ENCODE measurements at regions not wholly inside any gene's neighbourhood (a gene's known extent, or its start where the extent isn't known, plus 50 kb on each side); places are given as distances from the start of the nearest gene placed in this dataset.

- CTCF ChIA-PET, result no interaction called here
Observed at GRCh38 chr13:39811696-39812095, 156.2 kb downstream of the COG6 start.

GRCh38 chr13:39815345-39816111 is 160.1 kb downstream of the COG6 start:
- ChIA-PET POLR2A (no interaction called here), CTCF (no interaction called here)
- Mint-ChIP-seq H3K27me3 (no peaks in the 10 kb centered on the region), H3K27ac (no peak overlapping the region), H3K4me3 (no peak overlapping the region), H3K4me1 (ENCODE audit: low read depth) (no peaks in the 10 kb centered on the region), H3K36me3 (ENCODE audit: low read depth) (no peaks in the 10 kb centered on the region), H3K9me3 (no peaks in the 10 kb centered on the region)
- Histone ChIP-seq H3K9me3 (ENCODE audit: control insufficient read depth in 1 of 2, insufficient read depth in 1 of 2, low read length in 2 of 2) (no peaks in the 10 kb centered on the region), H3K27ac (ENCODE audit: low read depth in 1 of 2, low read length in 2 of 2) (no peak overlapping the region), H3K4me1 (ENCODE audit: insufficient read depth, low read length) (no peaks in the 10 kb centered on the region), H3K36me3 (ENCODE audit: insufficient read depth, low read length) (no peaks in the 10 kb centered on the region), H3K27me3 (ENCODE audit: control insufficient read depth in 1 of 2, insufficient read depth in 2 of 2, low read length in 2 of 2) (no peaks in the 10 kb centered on the region), H3K4me3 (ENCODE audit: low read length) (no peak overlapping the region)
- no peak for DNase-seq
- no peak for TF ChIP-seq CTCF (IDR thresholded peaks at IDR 0.05)
- no peak for ATAC-seq (ENCODE audit: poor library complexity)
- intact Hi-C loops (cut with DNase I, micrococcal nuclease), result no loop called here

More at GRCh38 chr13:39811696-39812095, 156.2 kb downstream of the COG6 start:
- TF ChIP-seq CTCF (IDR thresholded peaks at IDR 0.05), result no peak
- POLR2A ChIA-PET, result no interaction called here
- no peak for ATAC-seq (ENCODE audit: poor library complexity)
- no peaks in the 10 kb centered on the region for H3K4me1 ChIP-seq (ENCODE audit: insufficient read depth, low read length)
- Mint-ChIP-seq H3K4me1 (ENCODE audit: low read depth) (no peaks in the 10 kb centered on the region), H3K27me3 (no peaks in the 10 kb centered on the region), H3K36me3 (ENCODE audit: low read depth) (no peaks in the 10 kb centered on the region), H3K4me3 (no peak overlapping the region), H3K9me3 (no peaks in the 10 kb centered on the region), H3K27ac (no peak overlapping the region)
- DNase-seq, result no peak
- H3K36me3 ChIP-seq (ENCODE audit: insufficient read depth, low read length), result no peaks in the 10 kb centered on the region
- H3K4me3 ChIP-seq (ENCODE audit: low read length), result no peak overlapping the region
- intact Hi-C loops (cut with DNase I, micrococcal nuclease), result no loop called here
- H3K27ac ChIP-seq (ENCODE audit: low read depth in 1 of 2, low read length in 2 of 2), result no peak overlapping the region
- no peaks in the 10 kb centered on the region for H3K9me3 ChIP-seq (ENCODE audit: control insufficient read depth in 1 of 2, insufficient read depth in 1 of 2, low read length in 2 of 2)
- H3K27me3 ChIP-seq (ENCODE audit: control insufficient read depth in 1 of 2, insufficient read depth in 2 of 2, low read length in 2 of 2), result no peaks in the 10 kb centered on the region

- H3K36me3 ChIP-seq (ENCODE audit: insufficient read depth, low read length), result no peaks in the 10 kb centered on the region
- H3K4me1 Mint-ChIP-seq (ENCODE audit: low read depth), result peaks cover 10% of the 10 kb centered on the region
- H3K27me3 Mint-ChIP-seq, result no peaks in the 10 kb centered on the region
- H3K36me3 Mint-ChIP-seq (ENCODE audit: low read depth), result no peaks in the 10 kb centered on the region
- ChIA-PET CTCF (no interaction called here), POLR2A (no interaction called here)
- no peaks in the 10 kb centered on the region for H3K4me1 ChIP-seq (ENCODE audit: insufficient read depth, low read length)
- no peaks in the 10 kb centered on the region for H3K27me3 ChIP-seq (ENCODE audit: control insufficient read depth in 1 of 2, insufficient read depth in 2 of 2, low read length in 2 of 2)
- H3K4me3 ChIP-seq (ENCODE audit: low read length), result no peak overlapping the region
- no peak overlapping the region for H3K27ac ChIP-seq (ENCODE audit: low read depth in 1 of 2, low read length in 2 of 2)
- intact Hi-C loops (cut with DNase I, micrococcal nuclease), result no loop called here
- no peak for ATAC-seq (ENCODE audit: poor library complexity)
- no peaks in the 10 kb centered on the region for H3K9me3 Mint-ChIP-seq
- H3K4me3 Mint-ChIP-seq, result no peak overlapping the region
- DNase-seq, result no peak
- no peak for TF ChIP-seq CTCF (IDR thresholded peaks at IDR 0.05)
- no peaks in the 10 kb centered on the region for H3K9me3 ChIP-seq (ENCODE audit: control insufficient read depth in 1 of 2, insufficient read depth in 1 of 2, low read length in 2 of 2)
- no peak overlapping the region for H3K27ac Mint-ChIP-seq
Observed at GRCh38 chr13:39816936-39817335, 161.5 kb downstream of the COG6 start.
